Neural progenitor cell (in vitro differentiated cells): ENCODE measurements at regions not wholly inside any gene's neighbourhood (a gene's known extent, or its start where the extent isn't known, plus 50 kb on each side); places are given as distances from the start of the nearest gene placed in this dataset.

Experiments used
- DNase-seq: peaks from one replicate; pipeline ENCODE4 v3.0.0-alpha.2; 2016; ENCODE audit warnings: low spot score
- H2AFZ ChIP-seq: fragments of 200-600 bp; sonication (generic); replicated peaks from 2 replicates; pipeline ENCODE4 v1.6.1; 2016; ENCODE audit warnings: antibody characterized with exemption
- H3F3A ChIP-seq: fragments of 200-600 bp; sonication (generic); 2 replicates; pipeline ENCODE4 v1.6.1; 2016; ENCODE audit warnings: antibody characterized with exemption, low read depth
- H3K27ac ChIP-seq: fragments of 200-600 bp; sonication (generic); 2 replicates; pipeline ENCODE4 v1.5.1; 2016; ENCODE audit warnings: mild to moderate bottlenecking
- H3K27me3 ChIP-seq: fragments of 200-600 bp; sonication (generic); 2 replicates; pipeline ENCODE4 v1.6.1; 2016; ENCODE audit warnings: mild to moderate bottlenecking, moderate library complexity
- H3K36me3 ChIP-seq: fragments of 200-600 bp; sonication (generic); 2 replicates; pipeline ENCODE4 v1.5.1; 2016
- H3K4me1 ChIP-seq: fragments of 200-600 bp; sonication (generic); 2 replicates; pipeline ENCODE4 v1.6.1; 2016; ENCODE audit warnings: mixed run types
- H3K4me2 ChIP-seq: fragments of 200-600 bp; sonication (generic); 2 replicates; pipeline ENCODE4 v1.6.1; 2016
- H3K4me3 ChIP-seq: fragments of 200-600 bp; sonication (generic); 2 replicates; pipeline ENCODE4 v1.5.1; 2016
- H3K79me2 ChIP-seq: fragments of 200-600 bp; sonication (generic); 2 replicates; pipeline ENCODE4 v1.6.1; 2016; ENCODE audit warnings: low read depth
- H3K9ac ChIP-seq: fragments of 200-600 bp; sonication (generic); 2 replicates; pipeline ENCODE4 v1.6.1; 2016
- H3K9me3 ChIP-seq: fragments of 200-600 bp; sonication (generic); 2 replicates; pipeline ENCODE4 v1.5.1; 2016; ENCODE audit warnings: low read depth
- H4K20me1 ChIP-seq: fragments of 200-600 bp; sonication (generic); 2 replicates; pipeline ENCODE4 v1.6.1; 2016; ENCODE audit warnings: low read depth
- H3K27ac Mint-ChIP-seq: 3 replicates; pipeline ENCODE4 v1.8.0; 2021; ENCODE audit warnings: mixed read lengths
- H3K27me3 Mint-ChIP-seq: 2 replicates; pipeline ENCODE4 v1.8.0; 2022; ENCODE audit warnings: low read depth, mild to moderate bottlenecking, inconsistent platforms, moderate library complexity, mixed read lengths; ENCODE audit not compliant: insufficient read depth
- H3K36me3 Mint-ChIP-seq: 3 replicates; pipeline ENCODE4 v1.8.0; 2021; ENCODE audit warnings: mixed read lengths
- H3K4me1 Mint-ChIP-seq: 3 replicates; pipeline ENCODE4 v1.8.0; 2021; ENCODE audit warnings: mixed read lengths
- H3K4me3 Mint-ChIP-seq: 3 replicates; pipeline ENCODE4 v1.8.0; 2021; ENCODE audit warnings: mild to moderate bottlenecking, moderate library complexity, mixed read lengths
- H3K9me3 Mint-ChIP-seq: 3 replicates; pipeline ENCODE4 v1.8.0; 2020; ENCODE audit warnings: mixed read lengths
- CTCF ChIP-seq: fragments of 200-600 bp; sonication (generic); IDR thresholded peaks from 2 replicates; pipeline ENCODE4 v1.5.1; 2017; ENCODE audit warnings: antibody characterized with exemption, mild to moderate bottlenecking
- EZH2 ChIP-seq: fragments of 200-600 bp; sonication (generic); IDR thresholded peaks from 2 replicates; pipeline ENCODE4 v1.6.1; 2017; ENCODE audit warnings: antibody characterized with exemption, mild to moderate bottlenecking, moderate library complexity
- EZH2phosphoT487 ChIP-seq: fragments of 200-600 bp; sonication (generic); IDR thresholded peaks from 2 replicates; pipeline ENCODE4 v1.6.1; 2017; ENCODE audit warnings: antibody characterized with exemption

- Histone ChIP-seq H3K36me3 (peaks cover 2% of the 10 kb centered on the region), H3K4me2 (no peak overlapping the region), H3K27ac (no peak overlapping the region), H3K9me3 (peaks cover 5% of the 10 kb centered on the region), H3K9ac (no peak overlapping the region), H3K4me3 (no peak overlapping the region), H4K20me1 (no peaks in the 10 kb centered on the region), H3K79me2 (no peaks in the 10 kb centered on the region), H2AFZ (no peak overlapping the region), H3F3A (no peaks in the 10 kb centered on the region), H3K27me3 (no peaks in the 10 kb centered on the region), H3K4me1 (no peaks in the 10 kb centered on the region)
- Mint-ChIP-seq H3K4me3 (no peak overlapping the region), H3K27me3 (no peaks in the 10 kb centered on the region), H3K36me3 (peaks cover 2% of the 10 kb centered on the region), H3K27ac (no peak overlapping the region), H3K9me3 (peaks cover 14% of the 10 kb centered on the region), H3K4me1 (no peaks in the 10 kb centered on the region)
- DNase-seq, result no peak
- TF ChIP-seq EZH2, result no peak
- no peak for TF ChIP-seq CTCF
- no peak for TF ChIP-seq EZH2phosphoT487
Measured at GRCh38 chr3:26827169-26827568, 204.6 kb downstream of the LRRC3B start.

GRCh38 chr3:26838026-26838425 is 215.5 kb downstream of the LRRC3B start:
- Mint-ChIP-seq H3K9me3 (no peaks in the 10 kb centered on the region), H3K27ac (no peak overlapping the region)

GRCh38 chr3:26839001-26839400 is 216.4 kb downstream of the LRRC3B start:
- H3K9me3 ChIP-seq, result no peaks in the 10 kb centered on the region
- peaks cover 20% of the 10 kb centered on the region for H3F3A ChIP-seq
- H3K4me3 ChIP-seq, result no peak overlapping the region
- Mint-ChIP-seq H3K9me3 (no peaks in the 10 kb centered on the region), H3K27ac (no peak overlapping the region), H3K4me1 (peaks cover 32% of the 10 kb centered on the region), H3K27me3 (no peaks in the 10 kb centered on the region), H3K4me3 (no peak overlapping the region), H3K36me3 (no peaks in the 10 kb centered on the region)
- no peaks in the 10 kb centered on the region for H4K20me1 ChIP-seq
- H3K4me2 ChIP-seq, result no peak overlapping the region
- H3K79me2 ChIP-seq, result no peaks in the 10 kb centered on the region
- no peaks in the 10 kb centered on the region for H3K36me3 ChIP-seq
- H3K27me3 ChIP-seq, result no peaks in the 10 kb centered on the region
- DNase-seq, result no peak
- no peak overlapping the region for H3K9ac ChIP-seq
- peak overlapping the region; percentile 82 for H2AFZ ChIP-seq
- H3K27ac ChIP-seq, result peak overlapping the region; percentile 91
- no peak for TF ChIP-seq EZH2
- no peak for TF ChIP-seq EZH2phosphoT487
- TF ChIP-seq CTCF, result no peak
- peaks cover 32% of the 10 kb centered on the region for H3K4me1 ChIP-seq

More at GRCh38 chr3:26838026-26838425, 215.5 kb downstream of the LRRC3B start:
- Histone ChIP-seq H3K79me2 (no peaks in the 10 kb centered on the region), H3K4me3 (no peak overlapping the region), H3K4me2 (no peak overlapping the region), H3K27ac (no peak overlapping the region), H4K20me1 (no peaks in the 10 kb centered on the region), H3K27me3 (no peaks in the 10 kb centered on the region), H3K9ac (no peak overlapping the region), H3K9me3 (no peaks in the 10 kb centered on the region), H3K36me3 (no peaks in the 10 kb centered on the region), H3F3A (peaks cover 20% of the 10 kb centered on the region), H3K4me1 (peaks cover 32% of the 10 kb centered on the region), H2AFZ (peak overlapping the region; percentile 82)
- no peak for TF ChIP-seq EZH2
- Mint-ChIP-seq H3K36me3 (no peaks in the 10 kb centered on the region), H3K27me3 (no peaks in the 10 kb centered on the region), H3K4me3 (no peak overlapping the region), H3K4me1 (peaks cover 28% of the 10 kb centered on the region)
- DNase-seq, result no peak

- peaks cover 20% of the 10 kb centered on the region for H3F3A ChIP-seq
- H3K79me2 ChIP-seq, result no peaks in the 10 kb centered on the region
- Mint-ChIP-seq H3K27ac (peak overlapping the region; percentile 18), H3K27me3 (no peaks in the 10 kb centered on the region), H3K4me1 (peaks cover 35% of the 10 kb centered on the region), H3K9me3 (no peaks in the 10 kb centered on the region), H3K36me3 (no peaks in the 10 kb centered on the region), H3K4me3 (no peak overlapping the region)
- no peaks in the 10 kb centered on the region for H3K27me3 ChIP-seq
- H3K4me3 ChIP-seq, result no peak overlapping the region
- peak overlapping the region; percentile 91 for H3K27ac ChIP-seq
- H3K9ac ChIP-seq, result no peak overlapping the region
- H3K4me1 ChIP-seq, result peaks cover 32% of the 10 kb centered on the region
- DNase-seq, result peak; percentile 66
- H3K4me2 ChIP-seq, result peak overlapping the region; percentile 63
- no peaks in the 10 kb centered on the region for H4K20me1 ChIP-seq
- no peak overlapping the region for H2AFZ ChIP-seq
- no peak for TF ChIP-seq EZH2phosphoT487
- TF ChIP-seq CTCF, result no peak
- no peak for TF ChIP-seq EZH2
- no peaks in the 10 kb centered on the region for H3K36me3 ChIP-seq
- H3K9me3 ChIP-seq, result no peaks in the 10 kb centered on the region
Measured at GRCh38 chr3:26840272-26840870, 217.8 kb downstream of the LRRC3B start.
